Mesothelial cell of epicardium (in vitro differentiated cells): ENCODE measurements at regions not wholly inside any gene's neighbourhood (a gene's known extent, or its start where the extent isn't known, plus 50 kb on each side); places are given as distances from the start of the nearest gene placed in this dataset.
"Not testable (repeated sequence)": the region's sequence is repeated elsewhere in the genome, so short reads cannot be mapped to it uniquely, and the experiment has no call there.

Experiments
- DNase-seq, 2 experiments: peaks; one replicate each; pipeline ENCODE4 v3.0.0; 2021; ENCODE audit warnings: low spot score in 2 of 2; ENCODE audit not compliant: unreplicated experiment in 2 of 2
- H3K27ac Mint-ChIP-seq: 2 replicates; pipeline ENCODE4 v1.8.0; 2021; ENCODE audit warnings: mixed read lengths
- H3K27me3 Mint-ChIP-seq: 2 replicates; pipeline ENCODE4 v1.8.0; 2021; ENCODE audit warnings: low read depth, mixed read lengths
- H3K36me3 Mint-ChIP-seq: 2 replicates; pipeline ENCODE4 v1.8.0; 2021; ENCODE audit warnings: mixed read lengths
- H3K4me1 Mint-ChIP-seq: 2 replicates; pipeline ENCODE4 v1.8.0; 2021; ENCODE audit warnings: mixed read lengths
- H3K4me3 Mint-ChIP-seq: 2 replicates; pipeline ENCODE4 v1.8.0; 2021; ENCODE audit warnings: mild to moderate bottlenecking, moderate library complexity, mixed read lengths
- H3K9me3 Mint-ChIP-seq: 2 replicates; pipeline ENCODE4 v1.8.0; 2021; ENCODE audit warnings: mixed read lengths

DNA sequence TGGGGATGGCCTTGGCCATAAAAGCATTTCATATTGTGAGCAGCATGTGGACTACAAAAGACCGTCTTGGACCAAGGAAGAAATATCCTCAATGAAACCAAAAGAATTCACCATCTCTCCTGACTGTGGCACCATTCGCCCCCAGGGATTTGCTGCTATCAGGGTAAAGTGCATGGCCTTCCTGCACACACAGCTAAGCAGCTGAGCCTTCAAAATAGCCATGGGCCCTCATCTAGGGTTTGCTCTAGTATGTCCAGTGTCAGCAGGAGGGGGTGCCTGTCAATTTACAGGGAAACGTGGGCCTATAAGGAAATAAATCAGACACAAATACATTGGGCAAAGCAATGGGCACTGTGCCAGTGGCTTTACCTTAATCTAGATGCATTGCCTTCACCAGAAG is 296.6 kb upstream of the NBPF12 start:
- not testable (repeated sequence) for H3K36me3 Mint-ChIP-seq, H3K4me1 Mint-ChIP-seq, DNase-seq, H3K27me3 Mint-ChIP-seq, H3K9me3 Mint-ChIP-seq, H3K27ac Mint-ChIP-seq, H3K4me3 Mint-ChIP-seq

DNA sequence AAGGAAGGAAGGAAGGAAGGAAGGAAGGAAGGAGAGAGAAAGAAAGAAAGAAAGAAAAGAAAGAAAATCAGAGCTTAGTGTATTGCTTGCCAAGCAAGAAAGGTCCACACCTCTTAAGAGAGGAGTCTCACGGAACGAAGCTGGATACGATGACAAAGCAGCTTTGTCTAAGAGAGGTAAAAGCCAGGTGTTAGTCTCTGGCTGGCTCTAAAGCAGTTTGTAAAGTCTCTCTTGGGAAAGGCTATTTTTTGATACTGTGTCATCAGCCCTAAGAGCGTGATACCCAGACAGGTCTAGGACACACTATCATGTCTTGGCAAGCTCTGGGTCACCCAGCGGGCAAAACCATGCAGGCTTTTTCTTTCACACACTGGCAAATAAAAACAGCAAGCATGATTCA is 297.5 kb upstream of the NBPF12 start:
- not testable (repeated sequence) for H3K36me3 Mint-ChIP-seq, H3K4me3 Mint-ChIP-seq, H3K9me3 Mint-ChIP-seq, H3K27me3 Mint-ChIP-seq, H3K27ac Mint-ChIP-seq, DNase-seq, H3K4me1 Mint-ChIP-seq

DNA sequence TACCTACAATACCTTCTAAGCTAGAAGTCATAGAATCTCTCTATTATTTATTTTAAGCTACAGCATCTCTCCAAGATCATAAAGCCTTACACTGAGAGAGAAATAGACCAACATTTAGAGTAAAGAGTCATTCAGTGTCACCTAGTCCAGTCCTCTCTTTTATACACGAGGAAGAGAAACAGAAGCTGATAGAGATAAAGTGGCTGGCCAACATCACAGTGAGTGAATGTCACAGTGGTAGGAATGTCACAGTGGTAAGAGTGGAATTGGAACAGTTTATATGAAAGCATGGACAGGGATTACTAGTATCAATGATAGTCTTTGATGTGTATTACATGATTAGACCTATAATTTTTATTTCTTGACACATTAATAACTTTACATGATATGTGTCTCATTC is 307.8 kb upstream of the NBPF12 start:
- H3K27ac Mint-ChIP-seq, DNase-seq, H3K27me3 Mint-ChIP-seq, H3K36me3 Mint-ChIP-seq, H3K9me3 Mint-ChIP-seq, H3K4me1 Mint-ChIP-seq, H3K4me3 Mint-ChIP-seq: not testable (repeated sequence)

DNA sequence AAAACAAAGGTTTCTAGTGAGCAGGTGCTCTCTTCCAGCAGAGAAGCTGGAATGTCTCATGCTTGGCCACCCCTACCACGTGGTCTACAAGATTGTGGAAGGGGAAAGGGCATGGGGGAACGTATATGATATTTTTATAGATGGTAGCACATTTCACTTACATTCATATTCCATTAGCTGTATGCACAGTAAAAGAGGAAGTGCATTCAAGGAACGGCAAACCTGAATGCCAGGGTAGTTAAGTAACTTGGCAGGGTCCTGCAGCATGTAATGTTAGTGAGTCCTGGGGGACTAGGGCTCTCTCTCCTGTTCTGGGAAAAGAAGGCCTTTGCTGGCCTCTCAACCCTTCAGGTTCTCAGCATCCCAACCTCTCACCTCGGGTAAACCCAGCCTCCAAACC is 319.5 kb upstream of the NBPF12 start:
- not testable (repeated sequence) for DNase-seq, H3K36me3 Mint-ChIP-seq, H3K9me3 Mint-ChIP-seq

DNA sequence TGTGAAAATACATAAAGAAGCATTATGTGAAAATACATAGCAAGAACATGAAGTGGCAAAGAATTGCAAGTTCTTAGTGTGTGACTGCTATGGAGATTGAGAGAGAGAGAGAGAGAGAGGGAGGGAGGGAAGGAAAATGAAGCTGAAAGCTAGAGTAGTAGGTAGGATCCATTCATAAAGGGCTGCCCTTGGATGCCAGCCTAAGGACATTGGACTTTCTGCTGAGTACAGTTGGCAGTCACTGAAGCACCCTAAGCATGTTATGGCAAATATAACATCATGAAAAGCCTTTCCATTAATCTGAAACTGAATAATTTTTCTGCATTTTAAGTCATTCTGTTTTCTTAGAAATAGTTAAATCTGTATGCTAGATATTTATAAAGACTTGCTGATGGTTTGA is 333.4 kb upstream of the NBPF12 start:
- H3K4me1 Mint-ChIP-seq, H3K27me3 Mint-ChIP-seq, H3K9me3 Mint-ChIP-seq, H3K36me3 Mint-ChIP-seq, H3K4me3 Mint-ChIP-seq, DNase-seq, H3K27ac Mint-ChIP-seq: not testable (repeated sequence)

More for the DNA sequence above, 319.5 kb upstream of the NBPF12 start:
- H3K4me1 Mint-ChIP-seq, H3K27ac Mint-ChIP-seq, H3K27me3 Mint-ChIP-seq, H3K4me3 Mint-ChIP-seq: not testable (repeated sequence)

DNA sequence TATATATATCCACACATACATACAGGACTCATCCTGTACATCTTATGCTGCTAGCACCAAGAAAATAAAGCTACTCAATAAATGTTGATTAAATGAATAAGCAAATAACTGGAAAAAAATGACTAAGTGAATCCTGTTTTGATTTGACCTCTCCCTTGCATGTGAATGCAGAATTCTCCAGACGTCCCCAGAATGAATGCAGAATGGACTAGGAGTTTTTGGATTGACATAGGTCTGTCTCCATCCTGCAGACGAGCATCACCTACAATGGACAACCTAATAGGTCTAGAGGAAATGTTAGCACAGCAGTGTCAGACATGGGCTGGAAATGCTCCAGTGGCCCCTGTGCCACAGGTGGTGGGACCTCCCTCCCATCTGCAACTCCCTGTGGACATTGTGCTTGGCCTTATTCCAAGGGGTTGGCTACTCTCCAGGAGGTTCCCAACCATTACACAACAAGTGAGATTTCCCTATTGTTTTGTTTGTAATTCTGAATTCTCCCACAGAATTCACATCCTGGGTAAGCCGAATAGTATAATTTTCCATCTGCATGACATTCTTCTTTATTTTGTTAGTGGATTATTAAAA is 337.3 kb upstream of the NBPF12 start:
- H3K27ac Mint-ChIP-seq, H3K4me1 Mint-ChIP-seq, H3K4me3 Mint-ChIP-seq, H3K9me3 Mint-ChIP-seq, DNase-seq, H3K36me3 Mint-ChIP-seq, H3K27me3 Mint-ChIP-seq: not testable (repeated sequence)

DNA sequence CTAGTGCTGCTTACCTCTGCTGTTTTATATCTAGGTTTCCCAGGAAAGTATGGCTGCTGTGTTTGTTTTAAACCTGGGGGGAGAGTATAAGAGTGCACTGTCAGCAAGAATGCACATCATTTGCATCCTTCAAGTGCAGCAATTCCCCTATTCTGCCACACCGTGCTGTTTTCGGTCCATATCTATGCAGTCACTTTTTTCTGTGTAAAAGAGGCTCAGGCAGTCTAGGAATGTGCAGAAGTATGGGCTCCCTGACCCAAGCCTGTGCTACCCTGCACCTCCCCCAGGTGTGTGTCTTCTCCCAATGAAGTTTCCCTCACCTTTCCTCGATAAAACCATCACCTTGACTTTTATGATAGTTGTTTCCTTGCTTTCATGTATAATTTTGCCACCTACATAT is 338.2 kb upstream of the NBPF12 start:
- not testable (repeated sequence) for H3K9me3 Mint-ChIP-seq, H3K27me3 Mint-ChIP-seq, H3K36me3 Mint-ChIP-seq, H3K4me1 Mint-ChIP-seq, DNase-seq, H3K4me3 Mint-ChIP-seq, H3K27ac Mint-ChIP-seq

DNA sequence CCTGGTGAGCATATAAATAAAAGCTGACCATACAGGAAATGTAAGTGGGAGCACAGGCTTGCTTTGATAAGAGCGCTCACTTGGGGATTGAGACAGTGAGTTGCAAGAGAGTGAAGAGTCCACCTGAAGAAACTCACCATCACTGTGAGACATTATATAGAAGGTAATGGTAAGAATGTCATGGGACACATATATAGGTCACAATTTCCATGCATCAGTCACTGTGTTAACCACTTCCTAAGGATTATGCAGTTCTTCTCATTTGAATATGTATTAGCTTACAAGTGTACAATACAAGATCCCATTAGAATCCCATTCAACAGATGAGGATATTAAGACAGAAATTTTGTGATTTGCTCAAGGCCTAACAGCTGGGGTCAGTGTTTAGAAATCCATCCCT is 352.4 kb upstream of the NOTCH2NLA start:
- H3K36me3 Mint-ChIP-seq, H3K4me1 Mint-ChIP-seq, H3K27ac Mint-ChIP-seq, H3K27me3 Mint-ChIP-seq, H3K4me3 Mint-ChIP-seq, H3K9me3 Mint-ChIP-seq, DNase-seq: not testable (repeated sequence)

DNA sequence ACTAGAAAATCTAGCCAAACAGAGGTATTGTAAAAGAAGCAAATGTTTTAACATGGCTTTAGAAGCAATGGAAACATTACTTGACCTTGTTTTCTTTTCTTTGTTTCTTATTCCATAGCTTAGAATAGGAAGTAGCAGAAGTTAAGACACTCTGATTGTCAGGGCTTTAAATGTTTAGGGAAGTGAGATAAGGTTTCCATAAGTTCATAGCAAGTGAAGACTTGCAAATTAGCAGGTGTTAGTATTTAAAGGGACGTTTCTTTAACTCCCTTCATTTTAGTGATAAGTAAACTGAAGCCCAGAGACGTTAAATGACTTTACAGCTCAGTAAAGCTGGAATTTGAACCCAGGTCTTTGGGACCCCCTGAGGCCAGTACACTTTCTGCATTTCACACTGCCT is 338.7 kb upstream of the NOTCH2NLA start:
- DNase-seq, H3K4me3 Mint-ChIP-seq, H3K9me3 Mint-ChIP-seq, H3K27ac Mint-ChIP-seq, H3K4me1 Mint-ChIP-seq, H3K27me3 Mint-ChIP-seq, H3K36me3 Mint-ChIP-seq: not testable (repeated sequence)

DNA sequence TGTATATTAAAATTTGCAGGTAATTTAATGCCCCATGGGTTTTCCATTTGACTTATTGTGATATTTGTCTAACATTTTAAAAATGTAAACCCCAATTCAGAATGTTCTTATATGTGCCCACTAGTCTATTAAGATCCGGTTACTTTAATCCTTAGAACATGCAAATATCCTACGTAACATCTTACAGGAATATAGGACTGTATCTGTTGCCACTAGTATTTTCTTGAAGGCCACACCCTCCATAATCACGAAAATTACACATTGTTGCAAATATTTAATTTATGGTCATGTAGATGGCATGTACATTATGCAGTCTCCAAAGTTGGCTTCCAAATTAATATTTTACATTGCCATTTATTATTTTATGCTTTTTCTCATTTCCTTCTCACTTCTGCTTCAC is 329.2 kb upstream of the NOTCH2NLA start:
- not testable (repeated sequence) for H3K27ac Mint-ChIP-seq, H3K36me3 Mint-ChIP-seq, H3K4me3 Mint-ChIP-seq, H3K27me3 Mint-ChIP-seq, H3K9me3 Mint-ChIP-seq, DNase-seq, H3K4me1 Mint-ChIP-seq

DNA sequence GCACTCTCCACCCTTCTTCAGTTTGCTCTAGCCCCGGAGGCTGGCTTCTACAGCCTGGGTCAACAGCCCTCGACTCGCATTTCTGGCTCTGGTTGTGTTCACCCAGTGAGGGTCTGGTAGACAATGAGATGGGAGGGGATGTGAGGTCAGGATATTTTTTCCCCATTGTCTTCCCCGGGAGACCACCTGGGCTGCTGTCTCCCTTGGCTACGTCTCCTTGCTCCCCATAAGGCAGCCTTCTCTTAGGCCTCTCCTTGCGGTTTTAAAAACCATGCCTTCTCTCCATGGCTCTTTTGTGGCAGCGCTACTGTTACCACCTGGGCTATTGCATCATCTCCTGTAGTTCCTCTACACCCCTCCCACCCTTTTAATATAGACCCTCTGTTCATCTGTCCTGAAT is 327.6 kb upstream of the NOTCH2NLA start:
- not testable (repeated sequence) for DNase-seq, H3K36me3 Mint-ChIP-seq, H3K27me3 Mint-ChIP-seq, H3K4me1 Mint-ChIP-seq, H3K9me3 Mint-ChIP-seq, H3K27ac Mint-ChIP-seq, H3K4me3 Mint-ChIP-seq

DNA sequence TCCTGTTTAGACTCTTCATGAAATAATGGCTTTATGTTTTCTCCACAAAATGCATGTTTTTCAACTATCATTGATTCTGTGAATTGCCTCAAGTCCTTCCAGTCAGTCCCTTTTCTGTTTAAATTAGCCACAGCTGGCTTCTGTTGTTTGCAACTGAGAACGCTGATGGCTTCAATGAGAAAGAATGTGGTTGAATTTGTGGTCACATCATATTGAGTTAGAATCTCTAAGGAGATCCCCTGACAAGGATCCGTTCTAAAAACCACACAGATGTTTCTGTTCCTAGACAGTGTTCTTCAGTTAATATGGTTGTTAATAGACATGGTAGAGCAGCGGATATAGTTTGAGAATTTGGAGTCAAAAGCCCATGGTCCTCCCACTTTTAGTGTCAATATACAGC is 323.6 kb upstream of the NOTCH2NLA start:
- H3K4me3 Mint-ChIP-seq, H3K9me3 Mint-ChIP-seq, H3K27ac Mint-ChIP-seq, H3K27me3 Mint-ChIP-seq, H3K36me3 Mint-ChIP-seq, H3K4me1 Mint-ChIP-seq, DNase-seq: not testable (repeated sequence)

DNA sequence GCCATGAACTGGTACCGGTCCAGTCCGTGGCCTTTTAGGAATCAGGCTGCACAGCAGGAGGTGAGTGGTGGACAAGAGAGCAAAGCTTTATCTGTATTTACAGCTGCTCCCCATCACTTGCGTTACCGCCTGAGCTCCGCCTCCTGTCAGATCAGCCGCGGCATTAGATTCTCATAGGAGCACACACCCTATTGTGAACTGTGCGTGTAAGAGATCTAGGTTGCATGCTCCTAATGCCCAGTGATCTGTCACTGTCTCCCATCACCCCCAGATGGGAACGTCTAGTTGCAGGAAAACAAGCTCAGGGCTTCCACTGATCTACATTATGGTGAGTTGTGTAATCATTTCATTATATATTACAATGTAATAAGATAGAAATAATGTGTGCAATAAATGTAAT is 319.9 kb upstream of the NOTCH2NLA start:
- H3K27ac Mint-ChIP-seq, H3K9me3 Mint-ChIP-seq, H3K4me3 Mint-ChIP-seq, H3K36me3 Mint-ChIP-seq, DNase-seq, H3K4me1 Mint-ChIP-seq, H3K27me3 Mint-ChIP-seq: not testable (repeated sequence)

DNA sequence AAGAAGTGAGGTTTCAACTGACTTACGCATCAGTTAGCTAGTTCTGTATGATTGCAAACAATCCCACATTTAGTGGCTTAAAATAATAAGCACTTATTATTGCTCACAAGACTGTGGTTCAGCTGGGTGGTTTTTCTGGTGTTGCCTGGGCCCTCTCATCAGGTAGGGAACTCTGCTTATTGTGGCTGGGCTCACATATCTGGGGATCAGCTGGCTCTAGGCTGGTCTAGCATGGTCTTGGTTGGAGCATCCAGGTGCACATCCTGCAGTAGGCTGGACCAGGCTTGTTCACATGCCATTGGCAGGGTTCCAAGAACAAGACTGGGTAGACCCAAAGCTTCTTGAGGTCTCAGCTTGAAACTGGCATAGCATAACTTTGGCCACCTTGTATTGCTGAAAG is 317.4 kb upstream of the NOTCH2NLA start:
- not testable (repeated sequence) for H3K4me1 Mint-ChIP-seq, H3K27me3 Mint-ChIP-seq, H3K9me3 Mint-ChIP-seq, H3K27ac Mint-ChIP-seq, DNase-seq, H3K36me3 Mint-ChIP-seq, H3K4me3 Mint-ChIP-seq

DNA sequence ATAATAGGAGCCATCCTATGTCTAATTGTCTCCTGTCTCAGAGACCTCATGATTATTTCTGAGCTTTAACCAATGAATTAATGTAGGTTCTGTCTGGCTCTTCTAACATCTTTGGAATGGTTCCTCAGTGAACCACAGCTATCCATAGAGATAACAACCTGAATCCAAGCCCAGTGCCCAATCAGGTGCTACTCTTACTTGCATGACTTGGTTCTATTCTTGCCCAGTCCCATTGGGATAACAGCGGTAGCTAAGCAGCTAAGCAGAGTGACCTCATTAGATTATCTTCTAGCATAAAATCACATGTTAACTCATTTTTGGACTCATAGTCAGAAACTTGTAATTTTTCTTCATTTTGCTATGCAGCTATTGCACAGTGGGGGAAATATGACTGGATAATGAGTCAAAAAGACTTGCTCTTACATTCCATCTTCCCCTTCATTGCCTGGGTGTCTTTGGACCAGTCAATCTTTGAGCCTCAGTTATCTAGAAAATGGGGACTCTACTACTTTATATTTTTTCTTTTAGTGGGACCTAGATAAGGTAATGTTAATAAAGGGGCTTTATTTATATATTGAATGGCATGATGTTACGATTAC is 309.1 kb upstream of the NOTCH2NLA start:
- H3K4me1 Mint-ChIP-seq, H3K27me3 Mint-ChIP-seq, DNase-seq, H3K36me3 Mint-ChIP-seq, H3K27ac Mint-ChIP-seq, H3K9me3 Mint-ChIP-seq, H3K4me3 Mint-ChIP-seq: not testable (repeated sequence)
